ENCODE measurements at regions not wholly inside any gene's neighbourhood (a gene's known extent, or its start where the extent isn't known, plus 50 kb on each side); places are given as distances from the start of the nearest gene placed in this dataset.

DNA sequence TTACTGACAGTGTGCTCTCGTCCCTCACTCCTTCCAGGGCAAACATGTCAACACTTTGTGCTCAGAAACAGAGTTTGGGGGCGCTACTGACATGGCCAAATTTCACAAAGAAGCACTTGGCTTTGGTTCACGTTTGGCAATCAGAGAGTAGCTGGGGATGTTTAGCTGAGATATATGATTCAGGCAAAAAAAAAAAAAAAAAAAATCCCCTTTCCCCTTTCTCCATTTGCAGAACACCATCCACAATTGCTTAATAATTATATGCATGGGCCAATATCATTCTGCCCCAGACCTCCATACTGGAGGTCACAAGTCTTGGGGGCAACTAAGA, 128.4 kb upstream of the ADGRF1 start:
- no peak for ATAC-seq
- no peaks in the 10 kb centered on the region for H3K9me3 Mint-ChIP-seq
- ChIA-PET CTCF (no interaction called here), POLR2A (no interaction called here)
- H3K4me3 Mint-ChIP-seq = no peak overlapping the region
- no peaks in the 10 kb centered on the region for H3K4me1 Mint-ChIP-seq (ENCODE audit: low read depth)
- no peaks in the 10 kb centered on the region for H3K27me3 Mint-ChIP-seq
- no peaks in the 10 kb centered on the region for H3K36me3 Mint-ChIP-seq (ENCODE audit: low read depth)
- intact Hi-C loops (cut with micrococcal nuclease) = no loop called here
- H3K27ac Mint-ChIP-seq = no peak overlapping the region
- DNase-seq = no peak
- TF ChIP-seq, protein P1, sequence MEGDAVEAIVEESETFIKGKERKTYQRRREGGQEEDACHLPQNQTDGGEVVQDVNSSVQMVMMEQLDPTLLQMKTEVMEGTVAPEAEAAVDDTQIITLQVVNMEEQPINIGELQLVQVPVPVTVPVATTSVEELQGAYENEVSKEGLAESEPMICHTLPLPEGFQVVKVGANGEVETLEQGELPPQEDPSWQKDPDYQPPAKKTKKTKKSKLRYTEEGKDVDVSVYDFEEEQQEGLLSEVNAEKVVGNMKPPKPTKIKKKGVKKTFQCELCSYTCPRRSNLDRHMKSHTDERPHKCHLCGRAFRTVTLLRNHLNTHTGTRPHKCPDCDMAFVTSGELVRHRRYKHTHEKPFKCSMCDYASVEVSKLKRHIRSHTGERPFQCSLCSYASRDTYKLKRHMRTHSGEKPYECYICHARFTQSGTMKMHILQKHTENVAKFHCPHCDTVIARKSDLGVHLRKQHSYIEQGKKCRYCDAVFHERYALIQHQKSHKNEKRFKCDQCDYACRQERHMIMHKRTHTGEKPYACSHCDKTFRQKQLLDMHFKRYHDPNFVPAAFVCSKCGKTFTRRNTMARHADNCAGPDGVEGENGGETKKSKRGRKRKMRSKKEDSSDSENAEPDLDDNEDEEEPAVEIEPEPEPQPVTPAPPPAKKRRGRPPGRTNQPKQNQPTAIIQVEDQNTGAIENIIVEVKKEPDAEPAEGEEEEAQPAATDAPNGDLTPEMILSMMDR (IDR thresholded peaks at IDR 0.05) = no peak

DNA sequence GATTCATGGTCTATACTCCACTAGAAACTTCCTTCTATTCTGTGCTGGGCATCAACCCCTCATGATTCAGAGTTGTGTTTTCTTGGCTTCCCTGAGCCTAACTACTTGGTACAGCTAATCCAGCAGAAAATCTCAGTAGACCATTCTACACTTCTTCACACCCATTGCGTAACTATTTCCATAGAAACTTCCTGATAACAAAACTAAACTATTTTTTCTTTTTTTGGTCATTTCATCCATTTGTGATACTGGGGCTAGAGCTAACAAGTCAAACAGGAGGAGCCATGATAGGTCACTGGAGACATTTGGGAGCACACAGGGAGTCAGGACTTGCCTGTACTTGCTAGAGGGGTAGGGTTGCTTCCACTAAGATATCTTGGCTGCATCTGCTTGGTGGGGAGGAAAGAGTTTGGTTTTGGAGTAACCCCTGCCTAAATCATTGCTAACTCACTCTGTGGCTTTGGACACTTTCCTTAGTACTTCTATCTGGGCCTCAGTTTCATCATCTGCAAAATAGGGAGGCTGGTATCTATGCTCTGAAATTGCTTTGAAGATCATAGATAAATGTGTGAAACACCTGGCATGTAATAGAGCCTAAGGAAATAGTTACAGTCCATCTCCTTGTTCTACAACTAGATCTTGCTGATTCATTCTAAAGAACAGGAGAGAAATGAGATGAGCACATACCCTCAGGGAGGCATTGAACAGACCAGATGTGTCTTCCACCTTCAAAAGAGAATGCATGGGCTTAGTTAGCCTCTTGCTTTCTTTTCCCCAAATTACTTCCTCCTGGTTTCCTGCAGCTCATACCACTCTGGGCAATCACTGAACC, 127.9 kb upstream of the ADGRF1 start:
- Mint-ChIP-seq H3K27ac (no peak overlapping the region), H3K27me3 (no peaks in the 10 kb centered on the region), H3K36me3 (ENCODE audit: low read depth) (no peaks in the 10 kb centered on the region), H3K4me1 (ENCODE audit: low read depth) (no peaks in the 10 kb centered on the region), H3K4me3 (no peak overlapping the region), H3K9me3 (no peaks in the 10 kb centered on the region)
- ChIA-PET CTCF (no interaction called here), POLR2A (no interaction called here)
- intact Hi-C loops (cut with micrococcal nuclease) = no loop called here
- DNase-seq = no peak
- ATAC-seq = no peak
- TF ChIP-seq, protein P1 (IDR thresholded peaks at IDR 0.05) = no peak

DNA sequence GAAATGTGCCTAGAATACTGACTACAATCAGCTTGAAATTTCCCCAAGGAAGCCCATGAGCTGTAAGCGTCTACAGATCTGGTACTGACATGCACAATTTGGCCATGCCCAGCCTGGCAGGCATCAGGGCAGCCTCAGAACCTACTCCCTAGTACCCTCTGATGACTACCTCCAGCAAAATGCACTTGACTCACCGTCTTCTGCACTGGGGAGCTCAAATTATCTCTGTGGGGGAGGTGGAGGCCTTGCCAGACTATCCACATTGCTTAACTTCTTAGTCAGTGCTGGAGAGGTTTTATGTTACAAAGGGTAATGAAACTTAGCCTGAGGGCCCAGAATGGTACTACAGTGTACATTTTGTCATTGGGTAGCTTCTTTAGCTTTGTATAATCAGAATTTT, 126.0 kb upstream of the ADGRF1 start:
- H3K4me1 Mint-ChIP-seq (ENCODE audit: low read depth) = no peaks in the 10 kb centered on the region
- H3K36me3 Mint-ChIP-seq (ENCODE audit: low read depth) = no peaks in the 10 kb centered on the region
- CTCF ChIA-PET = no interaction called here
- intact Hi-C loops (cut with micrococcal nuclease) = no loop called here
- DNase-seq (no peak), ATAC-seq (no peak)
- TF ChIP-seq, protein P1 (IDR thresholded peaks at IDR 0.05) = no peak
- no peaks in the 10 kb centered on the region for H3K9me3 Mint-ChIP-seq
- no peak overlapping the region for H3K4me3 Mint-ChIP-seq
- POLR2A ChIA-PET = no interaction called here
- no peaks in the 10 kb centered on the region for H3K27me3 Mint-ChIP-seq
- H3K27ac Mint-ChIP-seq = no peak overlapping the region

DNA sequence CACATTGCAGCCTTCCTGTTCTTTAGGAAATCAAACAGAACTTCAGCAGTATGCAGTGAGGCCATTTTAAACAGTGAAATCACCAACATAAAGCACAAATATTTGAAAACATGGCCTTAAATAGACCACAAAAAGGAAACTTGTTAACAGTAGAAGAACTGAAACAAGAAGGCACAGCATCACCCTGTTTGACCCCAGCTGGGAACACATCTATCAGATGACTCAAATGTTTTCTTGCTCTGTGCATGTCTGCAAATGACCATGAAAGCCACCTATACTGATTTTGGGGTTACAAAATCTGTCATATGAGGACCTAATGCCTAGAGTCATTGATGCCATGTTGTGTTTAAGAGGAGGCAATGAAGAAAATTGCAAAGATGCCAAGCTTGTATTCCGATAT, 123.8 kb upstream of the ADGRF1 start:
- no peaks in the 10 kb centered on the region for H3K9me3 Mint-ChIP-seq
- no peaks in the 10 kb centered on the region for H3K27me3 Mint-ChIP-seq
- TF ChIP-seq, protein P1 (IDR thresholded peaks at IDR 0.05) = no peak
- ATAC-seq (no peak), DNase-seq (no peak)
- intact Hi-C loops (cut with micrococcal nuclease) = no loop called here
- no peaks in the 10 kb centered on the region for H3K36me3 Mint-ChIP-seq (ENCODE audit: low read depth)
- CTCF ChIA-PET = no interaction called here
- H3K4me3 Mint-ChIP-seq = no peak overlapping the region
- no peak overlapping the region for H3K27ac Mint-ChIP-seq
- no peaks in the 10 kb centered on the region for H3K4me1 Mint-ChIP-seq (ENCODE audit: low read depth)
- POLR2A ChIA-PET = no interaction called here

DNA sequence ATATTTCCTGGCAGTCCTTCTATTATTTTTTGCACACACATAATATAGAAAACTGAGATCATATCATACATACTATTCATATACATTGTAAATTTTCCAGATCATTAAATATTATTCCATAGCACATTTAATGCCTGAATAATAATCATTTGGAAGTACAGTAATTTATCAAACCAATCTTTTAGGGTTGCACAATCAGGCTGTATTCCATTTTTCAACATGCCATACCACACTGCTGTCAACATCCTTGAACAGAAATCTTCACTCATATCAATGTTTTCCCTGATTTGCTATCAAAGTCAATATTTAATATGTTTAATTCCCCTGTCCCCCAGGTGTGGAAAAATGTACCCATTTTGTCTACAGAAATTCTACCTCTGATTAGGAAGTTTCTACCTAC, 122.7 kb upstream of the ADGRF1 start:
- Mint-ChIP-seq H3K36me3 (ENCODE audit: low read depth) (no peaks in the 10 kb centered on the region), H3K4me1 (ENCODE audit: low read depth) (no peaks in the 10 kb centered on the region), H3K4me3 (no peak overlapping the region), H3K27ac (no peak overlapping the region), H3K9me3 (no peaks in the 10 kb centered on the region), H3K27me3 (no peaks in the 10 kb centered on the region)
- intact Hi-C loops (cut with micrococcal nuclease) = no loop called here
- ChIA-PET CTCF (no interaction called here), POLR2A (no interaction called here)
- no peak for ATAC-seq
- no peak for DNase-seq
- TF ChIP-seq, protein P1 (IDR thresholded peaks at IDR 0.05) = no peak
